H9 (cell line): ENCODE measurements at regions not wholly inside any gene's neighbourhood (a gene's known extent, or its start where the extent isn't known, plus 50 kb on each side); places are given as distances from the start of the nearest gene placed in this dataset.

Experiments
- DNase-seq: peaks from one replicate; pipeline ENCODE4 v3.0.0-alpha.2; 2017
- H2AFZ ChIP-seq: one replicate; pipeline ENCODE4 v1.6.1; 2013; ENCODE audit warnings: mild to moderate bottlenecking, low read length, control low read depth, moderate library complexity
- H2AK5ac ChIP-seq: 2 replicates; pipeline ENCODE4 v1.6.1; 2013; ENCODE audit warnings: low read length, control low read depth, mixed read lengths; ENCODE audit not compliant: insufficient read length
- H2BK120ac ChIP-seq: one replicate; pipeline ENCODE4 v1.6.1; 2013; ENCODE audit warnings: low read depth, mild to moderate bottlenecking, low read length, control low read depth, inconsistent platforms; ENCODE audit not compliant: poor library complexity, severe bottlenecking
- H2BK12ac ChIP-seq: 2 replicates; pipeline ENCODE4 v1.6.1; 2013; ENCODE audit warnings: low read length, control low read depth, mixed read lengths, low read depth; ENCODE audit not compliant: insufficient read length
- H2BK15ac ChIP-seq: 2 replicates; pipeline ENCODE4 v1.6.1; 2013; ENCODE audit warnings: low read depth, low read length, control low read depth
- H2BK20ac ChIP-seq: one replicate; pipeline ENCODE4 v1.6.1; 2013; ENCODE audit warnings: low read depth, mild to moderate bottlenecking, low read length, control low read depth, inconsistent platforms; ENCODE audit not compliant: poor library complexity, severe bottlenecking
- H2BK5ac ChIP-seq: 2 replicates; pipeline ENCODE4 v1.6.1; 2013; ENCODE audit warnings: low read length, control low read depth, mixed read lengths; ENCODE audit not compliant: insufficient read length
- H3K14ac ChIP-seq: 2 replicates; pipeline ENCODE4 v1.6.1; 2013; ENCODE audit warnings: low read length, control low read depth; ENCODE audit not compliant: insufficient read depth
- H3K18ac ChIP-seq: 2 replicates; pipeline ENCODE4 v1.6.1; 2013; ENCODE audit warnings: low read depth, mild to moderate bottlenecking, mixed read lengths, low read length, control low read depth; ENCODE audit not compliant: insufficient read length
- H3K23ac ChIP-seq: 2 replicates; pipeline ENCODE4 v1.6.1; 2013; ENCODE audit warnings: low read length, control low read depth, mixed read lengths, low read depth; ENCODE audit not compliant: insufficient read length
- H3K23me2 ChIP-seq: 2 replicates; pipeline ENCODE4 v1.6.1; 2013; ENCODE audit warnings: low read depth, mild to moderate bottlenecking, mixed read lengths, low read length, control low read depth; ENCODE audit not compliant: insufficient read length, poor library complexity, severe bottlenecking
- H3K27ac ChIP-seq: 2 replicates; pipeline ENCODE4 v1.5.1; 2013; ENCODE audit warnings: low read length, control low read depth, mixed read lengths, low read depth; ENCODE audit not compliant: insufficient read length
- H3K27me3 ChIP-seq: 2 replicates; pipeline ENCODE4 v1.6.1; 2013; ENCODE audit warnings: low read length, control low read depth, inconsistent platforms; ENCODE audit not compliant: insufficient read depth
- H3K4ac ChIP-seq: 2 replicates; pipeline ENCODE4 v1.6.1; 2013; ENCODE audit warnings: low read depth, mild to moderate bottlenecking, control low read depth, inconsistent platforms, low read length, moderate library complexity
- H3K4me1 ChIP-seq: 2 replicates; pipeline ENCODE4 v1.6.1; 2013; ENCODE audit warnings: low read length, control low read depth, inconsistent platforms; ENCODE audit not compliant: insufficient read depth
- H3K4me2 ChIP-seq: 2 replicates; pipeline ENCODE4 v1.6.1; 2013; ENCODE audit warnings: low read length, control low read depth, mixed read lengths; ENCODE audit not compliant: insufficient read length, insufficient read depth
- H3K56ac ChIP-seq: 2 replicates; pipeline ENCODE4 v1.6.1; 2013; ENCODE audit warnings: low read depth, mild to moderate bottlenecking, mixed read lengths, low read length, control low read depth; ENCODE audit not compliant: insufficient read length
- H3K79me1 ChIP-seq: 2 replicates; pipeline ENCODE4 v1.6.1; 2013; ENCODE audit warnings: low read depth, mild to moderate bottlenecking, moderate library complexity, low read length, control low read depth, inconsistent platforms; ENCODE audit not compliant: insufficient read depth, poor library complexity, severe bottlenecking
- H3K79me2 ChIP-seq: 2 replicates; pipeline ENCODE4 v1.6.1; 2013; ENCODE audit warnings: low read length, control low read depth, inconsistent platforms; ENCODE audit not compliant: insufficient read depth
- H3K9ac ChIP-seq: 2 replicates; pipeline ENCODE4 v1.6.1; 2013; ENCODE audit warnings: low read length, control low read depth, mixed read lengths; ENCODE audit not compliant: insufficient read length; ENCODE audit errors: extremely low read depth
- H3K9me3 ChIP-seq: one replicate; pipeline ENCODE4 v1.6.1; 2013; ENCODE audit warnings: low read depth, low read length, inconsistent platforms; ENCODE audit not compliant: control insufficient read depth
- H3T11ph ChIP-seq: one replicate; pipeline ENCODE4 v1.6.1; 2013; ENCODE audit warnings: mild to moderate bottlenecking, low read length, control low read depth, inconsistent platforms
- H4K20me1 ChIP-seq: one replicate; pipeline ENCODE4 v1.6.1; 2013; ENCODE audit not compliant: control insufficient read depth, insufficient read length, insufficient read depth
- H4K5ac ChIP-seq: 2 replicates; pipeline ENCODE4 v1.6.1; 2013; ENCODE audit warnings: low read depth, mild to moderate bottlenecking, mixed read lengths, low read length, control low read depth; ENCODE audit not compliant: insufficient read length
- H4K8ac ChIP-seq: replicated peaks from 2 replicates; pipeline ENCODE4 v1.6.1; 2013; ENCODE audit warnings: low read length, control low read depth, mixed read lengths, low read depth; ENCODE audit not compliant: insufficient read length
- H4K91ac ChIP-seq: 2 replicates; pipeline ENCODE4 v1.6.1; 2013; ENCODE audit warnings: low read depth, mild to moderate bottlenecking, moderate library complexity, mixed read lengths, low read length, control low read depth; ENCODE audit not compliant: insufficient read length
- H3K27ac Mint-ChIP-seq, 3 experiments: 2 replicates in 2 of 3; 3 replicates in 1 of 3; pipeline ENCODE4 v1.8.0; 2020 to 2021; ENCODE audit warnings: mixed read lengths in 3 of 3, mild to moderate bottlenecking in 1 of 3, moderate library complexity in 1 of 3
- H3K27me3 Mint-ChIP-seq: 2 replicates; pipeline ENCODE4 v1.8.0; 2021; ENCODE audit warnings: low read depth, mild to moderate bottlenecking, moderate library complexity, mixed read lengths
- H3K36me3 Mint-ChIP-seq, 3 experiments: 2 replicates in 2 of 3; 3 replicates in 1 of 3; pipeline ENCODE4 v1.8.0; 2020 to 2021; ENCODE audit warnings: low read depth in 3 of 3, mixed read lengths in 3 of 3; ENCODE audit not compliant: insufficient read depth in 1 of 3
- H3K4me1 Mint-ChIP-seq, 2 experiments: 2 replicates each; pipeline ENCODE4 v1.8.0; 2020; ENCODE audit warnings: mixed read lengths in 2 of 2
- H3K4me3 Mint-ChIP-seq, 2 experiments: 2 replicates in 1 of 2; 3 replicates in 1 of 2; pipeline ENCODE4 v1.8.0; 2020 to 2021; ENCODE audit warnings: mild to moderate bottlenecking in 2 of 2, mixed read lengths in 2 of 2, moderate library complexity in 1 of 2
- H3K9me3 Mint-ChIP-seq, 2 experiments: 2 replicates in 1 of 2; 3 replicates in 1 of 2; pipeline ENCODE4 v1.8.0; 2020; ENCODE audit warnings: mild to moderate bottlenecking in 2 of 2, mixed read lengths in 2 of 2, moderate library complexity in 1 of 2
- CTCF ChIP-seq: fragments of 200-600 bp; sonication (generic); conservative IDR thresholded peaks from 3 replicates; pipeline ENCODE4 v1.8.0; 2021; ENCODE audit warnings: antibody characterized with exemption, mild to moderate bottlenecking
- WGBS: extraction: QIAGEN DNeasy Blood & Tissue Kit; methylation state at CpG from one replicate; pipeline ENCODE4 v1.1.7; 2013; ENCODE audit warnings: missing lambda C conversion rate, low lambda C conversion rate, mixed read lengths; ENCODE audit not compliant: insufficient read length; ENCODE audit errors: extremely low coverage; 5-methylcytosine and 5-hydroxymethylcytosine counted together

- H3K27me3 ChIP-seq: no peaks in the 10 kb centered on the region
- no peak for TF ChIP-seq CTCF
- no peak overlapping the region for H4K8ac ChIP-seq
Measured at GRCh38 chr13:78915015-78915414, 256.1 kb upstream of the OBI1 start.

More at GRCh38 chr13:78915015-78915414, 256.1 kb upstream of the OBI1 start:
- Histone ChIP-seq H3K79me1 (no peaks in the 10 kb centered on the region), H2AK5ac (no peak overlapping the region), H4K5ac (no peak overlapping the region), H3K14ac (no peak overlapping the region), H3K27ac (no peak overlapping the region), H3K9me3 (no peaks in the 10 kb centered on the region), H2BK15ac (no peak overlapping the region), H3K56ac (no peak overlapping the region), H2BK20ac (no peak overlapping the region), H2BK5ac (no peak overlapping the region), H3K4me2 (no peak overlapping the region), H2AFZ (no peak overlapping the region), H3K79me2 (no peaks in the 10 kb centered on the region), H3T11ph (no peak overlapping the region), H4K91ac (no peak overlapping the region), H3K9ac (no peak overlapping the region), H3K23ac (no peak overlapping the region), H3K4ac (no peak overlapping the region), H2BK12ac (no peak overlapping the region), H3K23me2 (no peaks in the 10 kb centered on the region), H3K4me1 (no peaks in the 10 kb centered on the region), H3K18ac (no peak overlapping the region), H4K20me1 (no peaks in the 10 kb centered on the region), H2BK120ac (no peak overlapping the region)
- Mint-ChIP-seq H3K36me3 (no peaks in the 10 kb centered on the region), H3K27me3 (0 out of 2 replicates have a peak, but pooled peaks cover 3% of the 10 kb centered on the region), H3K4me3 (no peak overlapping the region), H3K9me3 (no peaks in the 10 kb centered on the region), H3K27ac (no peak overlapping the region), H3K4me1 (no peaks in the 10 kb centered on the region)
- DNase-seq: no peak
- WGBS: no CpG with 5 or more reads among the region's 4 CpGs
